Keratinocyte (primary cell): ENCODE measurements at regions not wholly inside any gene's neighbourhood (a gene's known extent, or its start where the extent isn't known, plus 50 kb on each side); places are given as distances from the start of the nearest gene placed in this dataset.

Experiments
- DNase-seq: peaks from one replicate; pipeline ENCODE4 v3.0.0-alpha.2; 2011; ENCODE audit warnings: low read depth, missing footprints, low spot score
- FAIRE-seq: peaks from 2 replicates; lab custom pipeline; 2011; peaks lifted over from hg19 to GRCh38; lab: Jason Lieb, UNC
- H2AFZ ChIP-seq: 2 replicates; pipeline ENCODE4 v1.6.0; 2012; ENCODE audit warnings: low read length, control low read depth, inconsistent platforms; ENCODE audit not compliant: control insufficient read depth
- H3K27ac ChIP-seq: 2 replicates; pipeline ENCODE4 v1.5.1; 2011; ENCODE audit warnings: low read length; ENCODE audit not compliant: control insufficient read depth, insufficient read depth
- H3K27me3 ChIP-seq: 3 replicates; pipeline ENCODE4 v1.6.0; 2011; ENCODE audit warnings: low read length; ENCODE audit not compliant: control insufficient read depth, insufficient read depth; ENCODE audit errors: extremely low read depth
- H3K36me3 ChIP-seq, 2 experiments: 2 replicates in 1 of 2; 3 replicates in 1 of 2; pipeline ENCODE4 v1.5.1; 2011; ENCODE audit warnings: low read length in 2 of 2, mild to moderate bottlenecking in 1 of 2; ENCODE audit not compliant: control insufficient read depth in 2 of 2, insufficient read depth in 2 of 2; ENCODE audit errors: extremely low read depth in 1 of 2
- H3K4me1 ChIP-seq: 3 replicates; pipeline ENCODE4 v1.5.1; 2011; ENCODE audit warnings: low read length; ENCODE audit not compliant: control insufficient read depth, insufficient read depth; ENCODE audit errors: extremely low read depth
- H3K4me2 ChIP-seq: 3 replicates; pipeline ENCODE4 v1.6.0; 2011; ENCODE audit warnings: low read depth, low read length; ENCODE audit not compliant: control insufficient read depth, insufficient read depth; ENCODE audit errors: extremely low read depth
- H3K4me3 ChIP-seq, 3 experiments: fragments of 200-600 bp in 1 of 3; sonication (generic) in 1 of 3; 2 replicates in 2 of 3; 3 replicates in 1 of 3; pipeline ENCODE4 v1.5.1; 2011 to 2016; ENCODE audit warnings: low read length in 3 of 3, mild to moderate bottlenecking in 3 of 3, control low read depth in 2 of 3, inconsistent platforms in 1 of 3, low read depth in 1 of 3, mixed read lengths in 1 of 3, mixed run types in 1 of 3, moderate library complexity in 1 of 3; ENCODE audit not compliant: control insufficient read depth in 2 of 3, insufficient read depth in 2 of 3; ENCODE audit errors: extremely low read depth in 1 of 3
- H3K79me2 ChIP-seq: 2 replicates; pipeline ENCODE4 v1.6.0; 2012; ENCODE audit warnings: low read length; ENCODE audit not compliant: control insufficient read depth, insufficient read depth
- H3K9ac ChIP-seq: 3 replicates; pipeline ENCODE4 v1.6.0; 2011; ENCODE audit warnings: low read length; ENCODE audit not compliant: control insufficient read depth, insufficient read depth; ENCODE audit errors: extremely low read depth
- H3K9me1 ChIP-seq: 3 replicates; pipeline ENCODE4 v1.6.0; 2011; ENCODE audit warnings: low read length; ENCODE audit not compliant: control insufficient read depth, insufficient read depth; ENCODE audit errors: extremely low read depth
- H3K9me3 ChIP-seq: 2 replicates; pipeline ENCODE4 v1.5.1; 2012; ENCODE audit warnings: low read depth, low read length; ENCODE audit not compliant: control insufficient read depth
- H4K20me1 ChIP-seq: 3 replicates; pipeline ENCODE4 v1.6.0; 2011; ENCODE audit warnings: low read length; ENCODE audit not compliant: control insufficient read depth, insufficient read depth; ENCODE audit errors: extremely low read depth
- CTCF ChIP-seq, 3 experiments: IDR thresholded peaks in 1 of 3; conservative IDR thresholded peaks in 1 of 3; optimal IDR thresholded peaks in 1 of 3; 2 replicates in 2 of 3; 3 replicates in 1 of 3; pipeline versions ENCODE3 to v1.5.1; 2011; ENCODE audit warnings: low read length in 3 of 3, mild to moderate bottlenecking in 3 of 3, moderate library complexity in 2 of 3, control low read depth in 1 of 3, inconsistent platforms in 1 of 3; ENCODE audit not compliant: insufficient read depth in 2 of 3; ENCODE audit errors: extremely low read depth in 1 of 3
- EZH2 ChIP-seq: IDR thresholded peaks from one replicate; pipeline ENCODE4 v1.6.1; 2012; ENCODE audit warnings: inconsistent platforms, mild to moderate bottlenecking, low read length, moderate library complexity
- dilution Hi-C: fragments of 300-500 bp; cut with MboI; formaldehyde crosslinking; loops from one replicate; pipeline ENCODE4 v1.7.0; 2020; ENCODE audit warnings: low sequenced_read_pairs; ENCODE audit not compliant: extremely low pct_ligation_motif_present

GRCh38 chr6:11460001-11460668 is 77.4 kb upstream of the TMEM170B start:
- H3K9ac ChIP-seq: no peak overlapping the region
- no peaks in the 10 kb centered on the region for H3K9me3 ChIP-seq
- dilution Hi-C loops: no loop called here
- H3K4me3 ChIP-seq: no peak overlapping the region
- DNase-seq (no peak), FAIRE-seq (no peak)
- no peaks in the 10 kb centered on the region for H3K4me1 ChIP-seq
- TF ChIP-seq EZH2: no peak
- TF ChIP-seq CTCF (optimal IDR thresholded peaks at IDR 0.05 in 1 of 3, IDR thresholded peaks at IDR 0.05 in 1 of 3, conservative IDR thresholded peaks at IDR 0.05 in 1 of 3; ENCODE audit: extremely low read depth in 1 of 3, insufficient read depth in 2 of 3, low read length in 3 of 3): peak; percentile 7 to 48 (median 11)
- H3K36me3 ChIP-seq: no peaks in the 10 kb centered on the region
- no peaks in the 10 kb centered on the region for H3K79me2 ChIP-seq
- no peaks in the 10 kb centered on the region for H3K27me3 ChIP-seq
- no peak overlapping the region for H2AFZ ChIP-seq
- H3K4me2 ChIP-seq: no peak overlapping the region
- no peak overlapping the region for H3K27ac ChIP-seq
- H3K9me1 ChIP-seq: no peaks in the 10 kb centered on the region
- H4K20me1 ChIP-seq: no peaks in the 10 kb centered on the region

GRCh38 chr6:11459079-11459610 is 78.4 kb upstream of the TMEM170B start:
- Histone ChIP-seq H3K27ac (no peak overlapping the region), H3K4me3 (no peak overlapping the region), H3K9ac (no peak overlapping the region), H3K27me3 (no peaks in the 10 kb centered on the region), H3K4me1 (no peaks in the 10 kb centered on the region), H3K9me3 (no peaks in the 10 kb centered on the region), H2AFZ (no peak overlapping the region), H3K4me2 (no peak overlapping the region), H3K79me2 (no peaks in the 10 kb centered on the region), H3K36me3 (no peaks in the 10 kb centered on the region), H4K20me1 (no peaks in the 10 kb centered on the region), H3K9me1 (no peaks in the 10 kb centered on the region)
- no peak for DNase-seq
- TF ChIP-seq CTCF (optimal IDR thresholded peaks at IDR 0.05 in 1 of 3, IDR thresholded peaks at IDR 0.05 in 1 of 3, conservative IDR thresholded peaks at IDR 0.05 in 1 of 3; ENCODE audit: extremely low read depth in 1 of 3, insufficient read depth in 2 of 3, low read length in 3 of 3) (no peak), EZH2 (no peak)
- dilution Hi-C loops: no loop called here
- FAIRE-seq: no peak
